AG04449 (cell line): ENCODE measurements at regions not wholly inside any gene's neighbourhood (a gene's known extent, or its start where the extent isn't known, plus 50 kb on each side); places are given as distances from the start of the nearest gene placed in this dataset.
"Not testable (repeated sequence)": the region's sequence is repeated elsewhere in the genome, so short reads cannot be mapped to it uniquely, and the experiment has no call there.

Experiments
- CTCF ChIA-PET: fragments of 350-600 bp; formaldehyde crosslinking; extraction: SDS; loops from one replicate; lab custom pipeline; 2021; ENCODE audit warnings: antibody characterized with exemption; lab: Yijun Ruan, JAX
- POLR2A ChIA-PET: fragments of 400-600, 350-600 bp; formaldehyde crosslinking; extraction: SDS; loops from one replicate; lab custom pipeline; 2020; ENCODE audit warnings: antibody characterized with exemption, inconsistent platforms; lab: Yijun Ruan, JAX
- DNase-seq: peaks from one replicate; pipeline ENCODE4 v3.0.0-alpha.2; 2010; ENCODE audit warnings: low read depth, low spot score
- H3K4me3 ChIP-seq: 2 replicates; pipeline ENCODE4 v1.5.1; 2011; ENCODE audit warnings: low read depth, mild to moderate bottlenecking, control low read depth, low read length
- CTCF ChIP-seq: IDR thresholded peaks from one replicate; pipeline ENCODE4 v1.5.1; 2011; ENCODE audit warnings: mild to moderate bottlenecking, moderate library complexity, low read length, control low read depth, inconsistent platforms; ENCODE audit not compliant: insufficient read depth; ENCODE audit errors: missing control alignments

- no peak for DNase-seq
- CTCF ChIA-PET = no interaction called here
- TF ChIP-seq CTCF = no peak
- H3K4me3 ChIP-seq = no peak overlapping the region
- POLR2A ChIA-PET = no interaction called here
Observed at GRCh38 chr3:194913316-194913715, 227.6 kb downstream of the FAM43A start.

- DNase-seq, CTCF ChIA-PET, POLR2A ChIA-PET, H3K4me3 ChIP-seq: not testable (repeated sequence)
Observed at GRCh38 chr3:194924889-194925288, 239.2 kb downstream of the FAM43A start.

- DNase-seq = no peak
- ChIA-PET CTCF (no interaction called here), POLR2A (no interaction called here)
- H3K4me3 ChIP-seq = no peak overlapping the region
- no peak for TF ChIP-seq CTCF
Observed at GRCh38 chr3:194925614-194926013, 239.9 kb downstream of the FAM43A start.

GRCh38 chr3:194928227-194928626 is 242.5 kb downstream of the FAM43A start:
- no peak for DNase-seq
- H3K4me3 ChIP-seq = no peak overlapping the region
- POLR2A ChIA-PET = no interaction called here
- TF ChIP-seq CTCF = no peak
- CTCF ChIA-PET = no interaction called here

- DNase-seq = no peak
- no peak for TF ChIP-seq CTCF
- POLR2A ChIA-PET = no interaction called here
- H3K4me3 ChIP-seq = no peak overlapping the region
- CTCF ChIA-PET = interaction anchor here (0.6 to 0.8 kb wide), 2 partner anchors 9 to 241 kb away, joined by 3 to 4 read pairs; no protein-coding TSS in a partner anchor
Observed at GRCh38 chr3:194928831-194929577, 243.3 kb downstream of the FAM43A start.

GRCh38 chr3:194929578-194929960 is 243.9 kb downstream of the FAM43A start:
- no peak for TF ChIP-seq CTCF
- CTCF ChIA-PET = interaction anchor here (0.6 to 1.3 kb wide), 4 partner anchors 9 to 247 kb away, joined by 3 to 4 read pairs (median 4); no protein-coding TSS in a partner anchor

More at GRCh38 chr3:194929578-194929960, 243.9 kb downstream of the FAM43A start:
- POLR2A ChIA-PET = no interaction called here
- DNase-seq = no peak
- no peak overlapping the region for H3K4me3 ChIP-seq
